OCI-LY3 (cell line): ENCODE measurements at regions not wholly inside any gene's neighbourhood (a gene's known extent, or its start where the extent isn't known, plus 50 kb on each side); places are given as distances from the start of the nearest gene placed in this dataset.

ENCODE experiments used
- CTCF ChIP-seq: fragments of 200-600, 300-600 bp; sonication (generic); IDR thresholded peaks from 2 replicates; pipeline ENCODE4 v1.5.1; 2014; ENCODE audit warnings: antibody characterized with exemption, low read length, low read depth
- EZH2phosphoT487 ChIP-seq: fragments of 200-600 bp; shearing (Covaris generic); IDR thresholded peaks from 2 replicates; pipeline ENCODE4 v1.6.1; 2018; ENCODE audit warnings: antibody characterized with exemption, mixed run types, low read depth

GRCh38 chr6:167647737-167648470 is 178.8 kb upstream of the AFDN start:
- TF ChIP-seq EZH2phosphoT487 (no peak), CTCF (no peak)
